ENCODE measurements at regions not wholly inside any gene's neighbourhood (a gene's known extent, or its start where the extent isn't known, plus 50 kb on each side); places are given as distances from the start of the nearest gene placed in this dataset.

DNA sequence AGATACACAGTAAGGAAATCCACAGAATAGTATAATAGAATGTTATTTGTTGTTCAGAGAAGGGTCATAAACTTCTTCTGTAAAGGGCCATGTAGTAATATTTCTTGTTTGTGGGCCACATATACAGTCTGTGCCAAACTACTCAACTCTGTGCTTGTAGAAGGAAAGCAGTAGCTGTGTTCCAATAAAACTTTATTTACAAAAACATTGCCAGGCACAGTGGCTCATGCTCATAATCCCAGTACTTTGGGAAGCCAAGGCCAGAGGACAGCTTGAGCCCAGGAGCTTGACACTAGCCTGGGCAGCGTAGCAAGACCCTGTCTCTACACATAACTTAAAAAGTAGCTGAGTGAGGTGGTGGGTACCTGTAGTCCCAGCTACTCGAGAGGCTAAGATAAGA is 612.8 kb upstream of the PSMD7 start:
- DNase-seq: no peak
- no peaks in the 10 kb centered on the region for H3K4me1 ChIP-seq (ENCODE audit: control insufficient read depth, insufficient read depth, low read length)
- no peak overlapping the region for H3K27ac ChIP-seq (ENCODE audit: low read length)
- H3K27me3 ChIP-seq (ENCODE audit: control insufficient read depth, insufficient read depth, low read length): no peaks in the 10 kb centered on the region
- no peaks in the 10 kb centered on the region for H3K36me3 ChIP-seq (ENCODE audit: control insufficient read depth, insufficient read depth, low read length)
- H3K9me3 ChIP-seq (ENCODE audit: control insufficient read depth, low read depth, low read length): no peaks in the 10 kb centered on the region
- no peak overlapping the region for H3K4me3 ChIP-seq (ENCODE audit: low read length)
- WGBS (ENCODE audit: insufficient coverage, low lambda C conversion rate): 100% methylated on average over 2 of the region's 2 CpGs

GRCh38 chr16:73672135-73672534 is 624.2 kb upstream of the ZFHX3 start:
- DNase-seq: no peak
- H3K4me1 ChIP-seq (ENCODE audit: control insufficient read depth, insufficient read depth, low read length): no peaks in the 10 kb centered on the region

GRCh38 chr16:73670836-73671820 is 623.2 kb upstream of the ZFHX3 start:
- WGBS (ENCODE audit: insufficient coverage, low lambda C conversion rate): 58% methylated on average over 2 of the region's 11 CpGs
- no peaks in the 10 kb centered on the region for H3K4me1 ChIP-seq (ENCODE audit: control insufficient read depth, insufficient read depth, low read length)
- no peak for DNase-seq
- H3K9me3 ChIP-seq (ENCODE audit: control insufficient read depth, low read depth, low read length): no peaks in the 10 kb centered on the region
- H3K27me3 ChIP-seq (ENCODE audit: control insufficient read depth, insufficient read depth, low read length): no peaks in the 10 kb centered on the region
- no peak overlapping the region for H3K27ac ChIP-seq (ENCODE audit: low read length)
- H3K36me3 ChIP-seq (ENCODE audit: control insufficient read depth, insufficient read depth, low read length): no peaks in the 10 kb centered on the region
- H3K4me3 ChIP-seq (ENCODE audit: low read length): no peak overlapping the region

More at GRCh38 chr16:73672135-73672534, 624.2 kb upstream of the ZFHX3 start:
- Histone ChIP-seq H3K36me3 (ENCODE audit: control insufficient read depth, insufficient read depth, low read length) (no peaks in the 10 kb centered on the region), H3K27ac (ENCODE audit: low read length) (no peak overlapping the region), H3K27me3 (ENCODE audit: control insufficient read depth, insufficient read depth, low read length) (no peaks in the 10 kb centered on the region), H3K4me3 (ENCODE audit: low read length) (no peak overlapping the region), H3K9me3 (ENCODE audit: control insufficient read depth, low read depth, low read length) (no peaks in the 10 kb centered on the region)
- no CpG with 5 or more reads among the region's 3 CpGs for WGBS (ENCODE audit: insufficient coverage, low lambda C conversion rate)

DNA sequence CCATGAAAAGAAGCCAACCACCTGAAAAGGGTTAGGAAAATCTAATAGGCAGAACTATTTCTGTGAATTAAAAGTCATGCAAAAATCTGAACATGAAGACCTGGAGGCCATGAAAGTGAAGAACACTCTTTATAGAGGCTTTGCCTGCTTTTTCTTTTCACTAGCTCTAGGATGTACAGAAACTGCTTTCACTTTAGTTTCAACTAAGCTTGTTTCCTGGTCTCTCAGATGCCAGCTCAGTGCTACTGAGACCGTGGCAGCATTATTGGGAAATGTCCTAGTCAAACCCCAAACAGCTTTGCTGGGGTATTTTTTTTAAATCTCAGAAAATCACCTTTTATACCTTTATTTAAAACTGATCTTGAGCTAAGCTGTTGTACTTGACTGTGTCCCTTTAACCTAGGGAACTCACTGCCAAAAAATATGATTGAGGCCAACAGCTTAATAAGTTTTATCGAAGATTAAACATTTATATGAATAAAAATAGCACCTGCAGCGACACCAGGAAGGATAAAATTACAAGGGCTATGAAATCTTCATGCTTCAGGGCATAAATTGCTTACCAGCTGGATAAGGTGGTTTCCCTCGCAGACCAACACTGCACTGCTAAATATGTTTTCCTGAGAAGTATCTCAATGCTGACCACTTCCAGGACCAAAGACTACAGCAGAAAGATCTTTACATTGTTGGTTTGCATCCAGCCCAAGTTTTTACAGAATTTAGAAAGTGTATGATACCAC is 621.8 kb upstream of the ZFHX3 start:
- H3K27ac ChIP-seq (ENCODE audit: low read length): no peak overlapping the region
- no peaks in the 10 kb centered on the region for H3K4me1 ChIP-seq (ENCODE audit: control insufficient read depth, insufficient read depth, low read length)
- H3K4me3 ChIP-seq (ENCODE audit: low read length): no peak overlapping the region
- no peaks in the 10 kb centered on the region for H3K27me3 ChIP-seq (ENCODE audit: control insufficient read depth, insufficient read depth, low read length)
- no peaks in the 10 kb centered on the region for H3K9me3 ChIP-seq (ENCODE audit: control insufficient read depth, low read depth, low read length)
- 80% methylated on average over 1 of the region's 4 CpGs for WGBS (ENCODE audit: insufficient coverage, low lambda C conversion rate)
- no peaks in the 10 kb centered on the region for H3K36me3 ChIP-seq (ENCODE audit: control insufficient read depth, insufficient read depth, low read length)
- no peak for DNase-seq

DNA sequence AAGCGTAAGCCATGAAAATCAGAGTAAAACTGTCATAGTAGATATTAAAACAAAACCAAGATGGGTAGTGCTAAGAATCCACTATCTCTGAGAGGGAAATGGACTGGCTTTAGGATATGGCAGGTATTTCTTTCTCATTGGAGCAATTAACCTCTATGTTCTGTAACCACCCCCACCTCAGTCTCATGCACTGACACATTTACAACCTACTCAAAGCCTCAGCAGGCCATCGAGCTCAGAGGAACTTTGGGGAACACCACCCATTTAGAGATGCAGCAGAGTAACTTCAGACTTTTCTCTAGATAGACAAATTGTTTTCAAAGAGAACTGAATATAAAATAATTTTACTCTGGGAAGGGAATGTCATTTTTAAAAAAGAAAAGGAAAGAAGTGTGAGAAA is 615.8 kb upstream of the ZFHX3 start:
- WGBS (ENCODE audit: insufficient coverage, low lambda C conversion rate): 36% methylated on average over 2 of the region's 2 CpGs
- Histone ChIP-seq H3K27me3 (ENCODE audit: control insufficient read depth, insufficient read depth, low read length) (peaks cover 2% of the 10 kb centered on the region), H3K4me1 (ENCODE audit: control insufficient read depth, insufficient read depth, low read length) (no peaks in the 10 kb centered on the region), H3K27ac (ENCODE audit: low read length) (no peak overlapping the region), H3K4me3 (ENCODE audit: low read length) (no peak overlapping the region), H3K36me3 (ENCODE audit: control insufficient read depth, insufficient read depth, low read length) (no peaks in the 10 kb centered on the region), H3K9me3 (ENCODE audit: control insufficient read depth, low read depth, low read length) (no peaks in the 10 kb centered on the region)
- DNase-seq: no peak

- WGBS (ENCODE audit: insufficient coverage, low lambda C conversion rate): 96% methylated on average over 2 of the region's 2 CpGs
These were observed 588.3 kb upstream of the ZFHX3 start for GRCh38 chr16:73636196-73636595.

GRCh38 chr16:73629011-73629410 is 581.1 kb upstream of the ZFHX3 start:
- no peaks in the 10 kb centered on the region for H3K36me3 ChIP-seq (ENCODE audit: control insufficient read depth, insufficient read depth, low read length)
- WGBS (ENCODE audit: insufficient coverage, low lambda C conversion rate): 20% methylated on average over 1 of the region's 8 CpGs
- no peak overlapping the region for H3K27ac ChIP-seq (ENCODE audit: low read length)
- DNase-seq: no peak
- H3K9me3 ChIP-seq (ENCODE audit: control insufficient read depth, low read depth, low read length): no peaks in the 10 kb centered on the region
- no peaks in the 10 kb centered on the region for H3K4me1 ChIP-seq (ENCODE audit: control insufficient read depth, insufficient read depth, low read length)
- no peak overlapping the region for H3K4me3 ChIP-seq (ENCODE audit: low read length)
- peaks cover 2% of the 10 kb centered on the region for H3K27me3 ChIP-seq (ENCODE audit: control insufficient read depth, insufficient read depth, low read length)

More at GRCh38 chr16:73636196-73636595, 588.3 kb upstream of the ZFHX3 start:
- Histone ChIP-seq H3K27ac (ENCODE audit: low read length) (no peak overlapping the region), H3K4me3 (ENCODE audit: low read length) (no peak overlapping the region), H3K36me3 (ENCODE audit: control insufficient read depth, insufficient read depth, low read length) (no peaks in the 10 kb centered on the region), H3K4me1 (ENCODE audit: control insufficient read depth, insufficient read depth, low read length) (no peaks in the 10 kb centered on the region), H3K9me3 (ENCODE audit: control insufficient read depth, low read depth, low read length) (no peaks in the 10 kb centered on the region), H3K27me3 (ENCODE audit: control insufficient read depth, insufficient read depth, low read length) (no peaks in the 10 kb centered on the region)
- no peak for DNase-seq

- Histone ChIP-seq H3K4me1 (ENCODE audit: control insufficient read depth, insufficient read depth, low read length) (no peaks in the 10 kb centered on the region), H3K27me3 (ENCODE audit: control insufficient read depth, insufficient read depth, low read length) (peaks cover 6% of the 10 kb centered on the region), H3K9me3 (ENCODE audit: control insufficient read depth, low read depth, low read length) (no peaks in the 10 kb centered on the region), H3K4me3 (ENCODE audit: low read length) (no peak overlapping the region), H3K36me3 (ENCODE audit: control insufficient read depth, insufficient read depth, low read length) (no peaks in the 10 kb centered on the region), H3K27ac (ENCODE audit: low read length) (no peak overlapping the region)
- WGBS (ENCODE audit: insufficient coverage, low lambda C conversion rate): no CpG with 5 or more reads among the region's 4 CpGs
- DNase-seq: no peak
These were observed 569.8 kb upstream of the ZFHX3 start for GRCh38 chr16:73617738-73618137.

DNA sequence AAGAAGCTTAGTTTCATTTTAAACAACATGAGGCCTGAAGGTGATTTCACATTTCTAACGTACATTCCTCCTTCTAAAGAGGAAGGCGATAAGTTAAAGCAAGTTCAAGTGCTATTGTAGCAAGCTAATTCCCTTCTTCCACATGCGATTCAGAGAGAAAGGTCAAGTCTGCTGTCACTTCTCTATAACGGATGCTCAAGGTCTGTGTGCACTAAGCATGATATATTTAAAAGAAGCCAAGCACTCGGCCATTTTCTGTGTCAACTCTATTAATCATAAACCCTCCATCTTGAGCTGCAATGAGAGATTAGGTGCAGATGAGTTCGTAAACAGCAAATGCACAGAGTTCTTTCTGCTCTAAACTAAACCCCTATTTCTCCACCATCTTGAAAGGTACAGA is 568.8 kb upstream of the ZFHX3 start:
- H3K4me1 ChIP-seq (ENCODE audit: control insufficient read depth, insufficient read depth, low read length): no peaks in the 10 kb centered on the region
- peaks cover 9% of the 10 kb centered on the region for H3K27me3 ChIP-seq (ENCODE audit: control insufficient read depth, insufficient read depth, low read length)
- H3K4me3 ChIP-seq (ENCODE audit: low read length): no peak overlapping the region
- no CpG with 5 or more reads among the region's 6 CpGs for WGBS (ENCODE audit: insufficient coverage, low lambda C conversion rate)
- no peak for DNase-seq
- no peak overlapping the region for H3K27ac ChIP-seq (ENCODE audit: low read length)
- H3K36me3 ChIP-seq (ENCODE audit: control insufficient read depth, insufficient read depth, low read length): no peaks in the 10 kb centered on the region
- H3K9me3 ChIP-seq (ENCODE audit: control insufficient read depth, low read depth, low read length): no peaks in the 10 kb centered on the region

DNA sequence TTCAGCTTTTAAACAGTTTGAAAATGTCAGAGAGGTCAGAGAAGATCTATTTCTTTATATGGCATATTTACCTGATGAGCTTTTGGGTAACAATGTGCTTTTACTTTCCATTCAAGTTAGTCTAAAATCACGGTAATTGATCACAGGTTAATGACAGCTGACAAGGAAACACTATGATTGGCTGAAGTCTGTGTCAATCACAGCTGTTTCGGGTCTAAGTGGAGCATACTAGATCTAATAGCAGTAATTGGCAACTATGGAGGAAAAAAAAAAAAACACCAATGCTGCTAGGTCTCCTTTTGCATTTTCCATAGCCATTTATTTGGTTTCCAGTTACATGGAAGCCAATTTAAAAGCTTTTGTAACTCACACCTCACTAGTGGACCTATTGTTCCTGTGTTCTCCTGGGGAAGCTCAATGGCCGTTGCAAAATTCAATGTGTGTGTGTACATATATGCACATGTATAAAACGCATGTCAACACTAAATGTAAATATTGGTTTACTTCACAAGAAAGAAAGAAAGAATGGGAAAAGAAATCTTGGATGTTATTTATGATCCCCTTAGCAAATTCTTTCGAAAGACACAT is 568.3 kb upstream of the ZFHX3 start:
- Histone ChIP-seq H3K4me1 (ENCODE audit: control insufficient read depth, insufficient read depth, low read length) (no peaks in the 10 kb centered on the region), H3K27me3 (ENCODE audit: control insufficient read depth, insufficient read depth, low read length) (peaks cover 9% of the 10 kb centered on the region), H3K4me3 (ENCODE audit: low read length) (no peak overlapping the region), H3K9me3 (ENCODE audit: control insufficient read depth, low read depth, low read length) (no peaks in the 10 kb centered on the region), H3K27ac (ENCODE audit: low read length) (no peak overlapping the region), H3K36me3 (ENCODE audit: control insufficient read depth, insufficient read depth, low read length) (no peaks in the 10 kb centered on the region)
- WGBS (ENCODE audit: insufficient coverage, low lambda C conversion rate): 73% methylated on average over 2 of the region's 5 CpGs
- no peak for DNase-seq

All from large intestine (tissue), 3 donors.